GM18511 (cell line): ENCODE measurements at regions not wholly inside any gene's neighbourhood (a gene's known extent, or its start where the extent isn't known, plus 50 kb on each side); places are given as distances from the start of the nearest gene placed in this dataset.
"Not testable (repeated sequence)": the region's sequence is repeated elsewhere in the genome, so short reads cannot be mapped to it uniquely, and the experiment has no call there.

Experiments
- ATAC-seq: cut with Tn5 transposase; IDR thresholded peaks from one replicate; pipeline ENCODE4 v1.9.1; 2021; ENCODE audit warnings: mild to moderate bottlenecking, moderate library complexity; ENCODE audit not compliant: unreplicated experiment

DNA sequence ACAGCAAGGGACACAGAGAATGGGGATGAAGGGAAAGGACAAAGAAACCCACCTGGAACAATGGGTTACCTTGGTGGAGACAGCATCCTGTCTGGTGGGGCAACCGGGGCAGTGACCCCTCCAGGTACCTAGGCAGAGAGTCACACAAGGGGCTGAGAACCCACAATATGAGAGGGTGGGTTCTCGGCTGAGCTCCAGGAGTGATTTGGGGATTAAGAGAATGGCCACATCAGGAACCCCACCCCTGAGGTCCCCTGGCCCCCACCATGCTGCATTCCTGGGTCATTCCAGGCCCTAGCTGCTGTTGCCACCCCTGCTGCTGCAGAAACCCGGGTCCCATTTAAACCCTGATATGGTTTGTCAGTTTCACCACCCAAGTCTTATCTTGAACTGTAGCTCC, 172.3 kb downstream of the RTP5 start:
- no peak for ATAC-seq

DNA sequence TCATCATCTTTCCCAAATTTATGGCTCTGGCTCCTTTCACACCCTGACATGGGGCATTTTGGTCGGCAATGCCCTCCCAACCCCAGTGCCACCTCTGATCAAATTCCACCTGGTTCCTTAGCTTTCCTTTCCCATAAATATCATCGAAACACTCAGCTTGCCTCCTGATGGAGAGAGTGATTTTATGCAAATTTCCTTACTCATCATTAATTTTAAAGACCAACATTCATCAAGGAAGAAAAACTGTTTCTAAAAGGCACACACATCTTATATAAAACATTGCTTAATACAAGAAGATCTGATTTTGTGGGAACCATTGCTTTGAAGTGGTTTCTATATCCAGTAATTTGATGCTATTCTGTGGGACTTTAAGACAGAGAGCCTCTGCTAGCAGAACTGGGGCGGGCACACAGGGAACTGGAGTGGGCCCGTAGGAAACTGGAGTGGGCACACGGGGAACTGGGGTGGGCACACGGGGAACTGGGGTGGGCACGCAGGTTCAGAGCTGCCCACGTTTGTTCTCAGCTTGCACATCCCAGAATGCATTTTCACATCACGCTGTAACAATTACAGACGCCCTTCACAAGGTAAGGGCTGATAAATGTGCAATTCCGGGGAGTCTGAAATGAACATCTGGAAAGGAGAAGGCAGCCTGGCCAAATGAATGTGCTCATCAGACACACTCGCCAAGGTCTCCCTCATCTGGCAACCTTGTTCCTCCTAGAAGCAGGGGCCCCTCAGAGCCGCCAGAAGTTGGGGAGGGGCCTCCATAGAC, 174.2 kb downstream of the RTP5 start:
- ATAC-seq, result no peak

DNA sequence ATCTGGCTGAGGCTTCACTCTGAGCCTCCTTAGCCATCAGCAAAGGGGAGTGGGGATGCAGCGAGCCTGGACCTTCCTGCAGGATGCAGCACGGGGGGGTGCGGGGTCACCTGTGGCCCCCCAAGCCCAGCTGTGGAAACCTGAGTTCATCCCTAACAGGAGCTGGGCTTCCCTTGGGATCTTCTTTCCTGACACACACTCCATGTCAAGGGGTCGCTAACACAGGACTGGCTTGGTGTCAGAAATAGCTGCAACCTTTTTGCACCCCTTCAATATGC, 174.7 kb downstream of the RTP5 start:
- no peak for ATAC-seq

DNA sequence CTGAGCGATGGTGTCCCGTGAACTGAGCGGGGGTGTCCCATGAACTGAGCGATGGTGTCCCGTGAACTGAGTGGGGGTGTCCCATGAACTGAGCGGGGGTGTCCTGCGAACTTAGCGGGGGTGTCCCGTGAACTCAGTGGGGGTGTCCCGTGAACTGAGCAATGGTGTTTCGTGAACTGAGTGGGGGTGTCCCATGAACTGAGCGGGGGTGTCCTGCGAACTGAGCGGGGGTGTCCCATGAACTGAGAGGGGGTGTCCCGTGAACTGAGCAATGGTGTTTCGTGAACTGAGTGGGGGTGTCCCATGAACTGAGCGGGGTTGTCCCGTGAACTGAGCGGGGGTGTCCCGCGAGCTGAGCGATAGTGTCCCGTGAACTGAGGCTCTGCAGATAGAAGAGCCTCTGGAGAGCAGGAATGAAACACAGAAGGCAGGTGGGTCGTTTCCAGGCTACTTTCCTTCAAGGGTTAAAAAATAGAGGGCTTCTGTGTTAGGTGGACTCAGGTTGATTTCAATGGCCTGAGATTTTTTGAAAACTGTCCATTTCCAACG, 176.1 kb downstream of the RTP5 start:
- ATAC-seq, result not testable (repeated sequence)

DNA sequence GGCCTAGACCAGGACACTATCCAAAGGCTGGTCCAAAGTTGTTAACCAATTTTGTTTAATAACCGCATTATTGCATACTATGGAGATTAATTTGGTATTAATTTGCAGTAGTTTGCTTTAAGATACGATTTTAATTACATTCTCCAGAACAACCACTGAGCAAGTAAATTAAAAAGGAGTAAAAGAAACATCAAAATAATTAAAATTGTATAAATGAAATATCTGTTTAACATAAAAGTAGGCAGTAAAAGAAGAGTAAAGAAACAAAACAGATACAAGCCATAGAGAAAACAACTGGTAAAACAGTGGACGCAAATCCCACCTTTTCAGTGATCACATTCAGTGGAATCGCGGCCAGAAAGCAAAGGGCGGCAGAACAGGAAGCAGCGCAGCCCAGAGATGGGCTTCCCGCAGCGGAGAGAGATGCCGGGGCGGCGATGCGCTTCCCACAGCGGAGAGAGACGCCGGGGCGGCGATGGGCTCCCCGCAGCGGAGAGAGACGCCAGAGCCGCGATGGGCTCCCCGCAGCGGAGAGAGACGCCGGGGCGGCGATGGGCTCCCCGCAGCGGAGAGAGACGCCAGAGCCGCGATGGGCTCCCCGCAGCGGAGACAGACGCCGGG, 176.8 kb downstream of the RTP5 start:
- no peak for ATAC-seq

DNA sequence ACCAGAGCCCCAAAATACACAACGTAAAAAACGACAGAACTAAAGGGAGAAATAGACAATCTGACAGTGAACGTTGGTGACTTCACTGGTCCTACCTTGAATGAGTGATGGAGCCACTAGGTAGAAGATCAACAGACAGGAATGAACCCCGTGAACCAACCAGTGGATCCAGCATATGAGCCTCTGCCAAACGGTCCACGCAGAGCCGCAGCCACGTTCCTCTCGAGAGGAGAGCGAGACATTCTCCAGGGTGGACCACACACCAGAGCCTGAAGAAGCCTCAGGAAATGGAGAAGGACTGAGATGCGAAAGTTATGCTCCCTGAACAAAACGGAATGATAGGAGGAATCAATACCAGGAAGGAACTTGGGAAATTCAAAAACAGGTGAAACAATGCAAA, 178.4 kb downstream of the RTP5 start:
- ATAC-seq, result no peak

DNA sequence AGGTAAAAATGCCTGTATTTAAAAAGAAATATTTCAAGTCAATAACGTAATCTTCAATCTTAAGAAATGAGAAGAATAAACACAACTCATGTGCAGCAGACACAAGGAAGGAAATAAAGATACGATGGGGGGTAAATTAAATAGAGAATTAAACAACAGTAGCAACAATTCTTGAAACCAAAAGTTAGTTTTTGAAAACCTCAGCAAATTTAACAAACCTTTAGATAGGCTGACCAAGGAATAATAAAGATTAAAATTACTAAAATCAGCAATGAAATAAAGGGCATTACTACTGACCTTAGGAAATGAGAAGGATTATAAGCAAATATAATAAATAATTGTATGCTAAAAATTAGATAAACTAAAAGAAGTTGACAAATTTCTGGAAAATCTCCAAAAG, 178.9 kb downstream of the RTP5 start:
- no peak for ATAC-seq

DNA sequence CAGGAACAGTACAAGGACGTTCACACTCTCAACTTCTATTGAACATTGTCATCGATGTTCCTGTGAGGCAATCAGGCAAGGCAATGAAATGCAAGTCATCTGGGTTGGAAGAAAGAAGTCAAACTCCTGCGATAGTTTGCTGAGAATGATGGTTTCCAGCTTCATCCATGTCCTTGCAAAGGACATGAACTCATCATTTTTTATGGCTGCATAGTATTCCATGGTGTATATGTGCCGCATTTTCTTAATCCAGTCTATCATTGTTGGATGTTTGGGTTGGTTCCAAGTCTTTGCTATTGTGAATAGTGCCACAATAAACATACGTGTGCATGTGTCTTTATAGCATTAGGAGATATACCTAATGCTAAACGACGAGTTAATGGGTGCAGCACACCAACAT, 180.0 kb downstream of the RTP5 start:
- ATAC-seq, result not testable (repeated sequence)

DNA sequence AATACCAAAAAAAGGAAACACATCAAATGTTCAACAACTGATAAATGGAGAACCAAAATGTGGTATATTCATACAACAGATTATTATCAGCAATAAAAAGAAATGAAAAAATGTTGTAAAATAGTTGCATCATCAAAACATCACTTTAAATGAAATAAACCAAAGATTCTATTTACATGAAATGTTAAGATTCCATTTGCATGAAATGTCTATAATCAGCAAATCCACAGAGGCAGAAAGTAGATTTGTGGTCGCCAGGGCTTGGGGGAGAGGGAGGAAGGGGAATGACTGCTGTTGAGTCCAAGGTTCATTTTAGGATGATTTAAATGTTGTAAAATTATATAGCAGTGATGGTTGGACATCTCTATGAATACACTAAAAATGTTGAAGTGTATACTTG, 181.9 kb downstream of the RTP5 start:
- no peak for ATAC-seq

DNA sequence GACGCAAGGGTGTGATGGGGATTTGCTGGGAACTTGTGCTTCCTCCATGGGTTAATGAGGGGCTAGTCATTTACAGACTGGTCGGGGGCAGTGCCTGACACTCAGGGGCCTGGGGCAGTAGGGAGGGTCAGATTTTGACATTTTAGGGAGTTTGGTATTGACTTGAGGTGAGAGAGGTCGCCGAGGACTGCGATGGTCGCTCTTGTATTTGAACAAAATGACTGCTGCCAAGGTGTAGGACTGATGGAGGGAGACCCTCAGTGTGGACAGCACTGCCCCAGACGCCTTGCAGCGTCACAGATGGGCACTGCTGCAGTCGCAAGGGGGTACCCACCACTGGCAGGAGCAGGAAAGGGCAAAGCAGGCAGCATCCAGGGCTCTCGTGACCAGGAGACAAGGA, 182.9 kb downstream of the RTP5 start:
- no peak for ATAC-seq

DNA sequence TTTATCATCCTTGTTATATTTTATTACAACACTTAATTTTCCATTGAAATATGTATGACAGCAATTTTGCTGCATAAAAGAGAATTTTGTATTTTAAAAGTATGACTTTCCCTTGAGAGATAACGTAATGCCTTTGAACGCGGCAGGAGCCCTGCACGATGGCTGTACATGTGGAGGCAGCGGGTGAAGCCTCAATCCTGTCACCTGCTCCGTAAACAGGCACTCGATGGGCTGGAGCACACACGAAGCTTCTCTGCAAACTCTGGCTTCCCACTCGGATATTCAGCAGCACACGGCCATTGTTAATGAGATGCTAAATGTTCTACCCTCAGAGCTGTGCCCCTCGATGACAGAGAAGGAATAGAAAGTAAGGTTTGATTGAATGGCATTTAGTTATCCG, 184.4 kb downstream of the RTP5 start:
- ATAC-seq, result no peak

DNA sequence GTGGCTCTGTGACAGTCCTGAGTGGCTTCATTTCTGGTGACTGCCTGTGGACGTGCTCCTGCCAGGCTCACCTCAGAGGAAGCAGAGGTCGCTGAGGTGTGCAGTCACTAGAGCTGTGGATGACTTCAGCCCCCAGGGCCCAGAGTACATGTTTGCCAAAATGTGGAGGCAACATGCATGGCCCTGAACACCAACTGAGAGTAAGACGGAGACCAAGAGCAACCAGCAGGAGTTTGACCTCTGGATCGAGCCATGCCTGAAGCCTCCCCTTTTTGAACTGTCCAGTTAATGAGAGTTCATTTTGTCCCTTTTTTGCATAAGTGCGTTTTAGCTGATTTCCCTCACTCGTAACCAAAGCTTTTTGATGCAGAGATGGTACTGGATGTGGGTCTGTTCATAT, 184.9 kb downstream of the RTP5 start:
- no peak for ATAC-seq

DNA sequence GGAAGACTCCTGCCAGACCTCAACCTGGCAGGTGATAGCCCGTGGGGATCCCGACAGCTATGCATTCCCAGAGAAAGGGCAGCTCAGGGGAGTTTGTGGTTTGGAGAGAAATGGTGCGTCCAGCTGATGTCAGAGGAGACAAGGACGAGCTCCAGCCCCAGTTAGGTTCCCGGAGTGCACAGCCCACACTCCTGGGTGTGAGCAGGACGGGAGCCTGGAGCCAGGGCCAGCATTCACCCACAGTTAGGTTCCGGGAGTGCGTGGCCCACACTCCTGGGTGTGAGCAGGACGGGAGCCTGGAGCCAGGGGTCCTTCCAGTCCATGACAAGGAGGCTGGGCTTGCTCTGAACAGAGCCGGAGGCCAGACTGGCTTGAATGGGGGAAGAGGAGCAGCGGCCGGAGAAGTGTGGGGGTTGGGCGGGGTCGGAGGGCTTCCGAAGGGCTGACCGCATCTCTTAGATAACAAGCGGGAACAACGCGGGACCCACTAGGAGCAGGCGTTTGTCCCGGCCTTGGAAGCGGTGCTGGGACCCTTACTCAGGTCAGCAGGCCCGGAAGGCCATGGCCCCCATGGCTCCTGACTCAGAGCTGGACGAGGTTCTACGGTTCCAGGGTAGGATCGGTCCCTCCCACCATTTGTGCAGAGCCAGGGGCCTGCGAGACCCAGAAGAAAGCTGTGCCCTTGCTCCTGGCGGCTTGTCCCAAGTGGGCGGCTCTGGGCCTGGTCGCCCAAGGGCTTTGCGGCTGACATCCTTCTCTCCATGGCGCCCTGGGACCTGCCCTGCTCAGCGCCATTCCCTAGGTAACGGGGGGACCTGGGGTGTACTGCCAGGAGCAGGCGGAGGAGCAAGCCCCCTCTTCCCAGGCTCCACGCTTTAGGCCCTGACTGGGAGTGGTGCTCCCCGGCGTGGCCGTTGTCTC, 185.6 kb downstream of the RTP5 start:
- ATAC-seq, result no peak

DNA sequence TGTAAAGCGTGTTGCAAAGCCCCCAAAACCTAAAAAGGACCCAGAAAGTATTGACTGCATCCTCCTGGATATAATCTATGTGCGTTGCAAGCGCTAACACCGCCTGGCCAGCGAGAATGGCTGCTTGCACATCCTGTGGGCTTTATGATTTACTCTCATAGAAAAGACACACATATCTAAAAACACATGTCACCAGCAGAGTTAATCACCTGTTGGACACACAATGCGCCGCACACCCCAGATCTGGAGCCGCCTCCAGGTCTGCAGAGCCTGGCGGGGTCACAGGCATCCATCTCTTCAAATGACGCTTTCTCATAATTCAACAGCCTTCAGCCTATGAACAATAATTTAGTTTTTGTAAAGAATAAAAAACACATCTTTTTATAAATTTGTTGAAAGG, 186.5 kb downstream of the RTP5 start:
- no peak for ATAC-seq

DNA sequence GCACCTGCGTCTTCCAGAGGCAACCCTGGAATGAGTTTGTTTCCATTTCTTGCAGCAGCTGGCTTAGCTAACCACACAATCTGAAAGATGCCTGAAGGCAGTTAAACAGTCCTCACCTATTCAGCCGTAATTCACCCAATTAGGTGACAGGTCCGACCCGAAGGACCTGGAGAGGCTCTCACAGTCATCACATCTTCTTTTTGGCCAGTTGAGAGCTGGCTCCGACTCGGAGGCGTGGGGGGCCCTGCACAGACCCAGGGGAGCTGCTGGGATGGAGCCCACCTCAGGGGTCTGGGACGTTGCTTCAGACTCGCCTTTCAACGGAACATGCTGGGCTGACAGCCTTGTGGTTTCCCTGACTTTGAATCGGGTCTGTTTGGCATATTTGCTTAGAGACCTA, 187.3 kb downstream of the RTP5 start:
- ATAC-seq, result no peak

DNA sequence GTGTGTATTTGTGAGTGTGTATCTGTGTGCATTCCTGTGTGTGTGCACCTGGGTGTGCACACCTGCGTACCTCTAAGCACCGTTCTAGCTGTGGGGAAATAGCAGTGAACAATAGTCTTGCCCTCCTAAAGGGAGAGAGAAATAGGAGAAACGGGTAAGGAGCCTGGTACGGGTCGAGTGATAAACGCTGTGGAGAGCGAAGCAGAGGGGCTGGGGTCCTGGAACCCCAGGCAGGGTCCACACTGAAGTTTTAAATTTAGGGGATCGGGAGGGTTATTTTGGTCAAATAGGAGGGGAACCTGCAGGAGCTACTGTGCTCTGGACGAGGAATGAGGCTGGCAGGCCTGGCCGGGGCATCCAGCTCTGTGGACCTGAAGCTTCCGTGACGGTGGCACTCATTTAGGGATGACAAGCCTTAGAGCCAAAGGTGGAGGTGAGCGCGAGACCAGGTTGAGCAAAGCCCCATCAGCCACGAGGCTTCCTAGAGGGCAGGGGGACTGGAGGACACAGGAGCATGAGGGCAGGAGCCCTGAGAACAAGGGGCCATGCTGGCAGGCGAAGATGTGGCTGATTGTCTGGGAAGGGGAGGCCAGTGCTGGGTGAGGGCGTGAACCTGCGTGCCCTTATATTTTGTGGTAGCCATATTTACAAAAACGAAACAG, 188.0 kb downstream of the RTP5 start:
- ATAC-seq, result no peak

DNA sequence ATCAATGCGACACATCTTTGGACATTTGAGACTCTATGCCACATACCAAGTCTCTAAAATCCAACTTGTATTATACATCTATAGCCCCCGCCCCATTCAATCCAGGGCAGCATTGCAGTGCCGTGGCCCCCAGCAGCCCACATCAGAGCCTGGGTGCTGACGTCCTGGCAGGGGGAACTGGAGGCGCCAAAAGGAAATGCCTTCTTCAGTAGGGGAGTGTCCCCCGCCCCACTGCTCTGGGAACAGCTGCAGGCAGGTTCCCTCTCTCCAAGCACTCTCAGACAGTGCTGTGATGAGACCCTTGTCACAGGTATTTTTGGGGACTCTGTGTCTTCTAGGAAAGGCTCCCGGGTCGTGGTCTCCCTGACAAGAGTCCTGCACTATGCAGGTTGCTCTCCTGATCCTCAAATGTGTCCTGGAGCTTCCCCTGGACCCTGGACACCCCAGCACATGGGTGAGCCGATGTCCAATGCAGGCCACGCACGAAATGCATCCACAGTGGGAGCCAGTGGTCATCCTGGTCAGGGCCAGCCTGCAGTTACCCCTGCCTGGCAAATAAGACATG, 188.7 kb downstream of the RTP5 start:
- no peak for ATAC-seq

DNA sequence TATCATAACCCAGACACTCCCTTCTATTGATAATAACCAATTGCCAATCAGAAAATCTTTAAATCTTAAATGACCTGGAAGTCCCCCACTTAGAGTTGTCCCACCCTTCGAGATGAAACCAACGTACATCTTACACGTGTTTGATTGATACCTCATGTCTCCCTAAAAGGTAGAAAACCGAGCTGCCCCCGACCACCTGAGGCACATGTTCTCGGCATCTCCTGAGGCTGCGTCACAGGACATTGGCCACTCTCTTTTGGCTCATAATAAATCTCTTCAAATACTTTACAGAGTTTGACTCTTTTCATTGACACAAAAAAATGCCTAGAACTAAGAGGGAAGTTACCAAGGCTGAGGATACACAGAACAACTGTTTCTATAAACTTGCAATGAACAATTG, 190.0 kb downstream of the RTP5 start:
- no peak for ATAC-seq

DNA sequence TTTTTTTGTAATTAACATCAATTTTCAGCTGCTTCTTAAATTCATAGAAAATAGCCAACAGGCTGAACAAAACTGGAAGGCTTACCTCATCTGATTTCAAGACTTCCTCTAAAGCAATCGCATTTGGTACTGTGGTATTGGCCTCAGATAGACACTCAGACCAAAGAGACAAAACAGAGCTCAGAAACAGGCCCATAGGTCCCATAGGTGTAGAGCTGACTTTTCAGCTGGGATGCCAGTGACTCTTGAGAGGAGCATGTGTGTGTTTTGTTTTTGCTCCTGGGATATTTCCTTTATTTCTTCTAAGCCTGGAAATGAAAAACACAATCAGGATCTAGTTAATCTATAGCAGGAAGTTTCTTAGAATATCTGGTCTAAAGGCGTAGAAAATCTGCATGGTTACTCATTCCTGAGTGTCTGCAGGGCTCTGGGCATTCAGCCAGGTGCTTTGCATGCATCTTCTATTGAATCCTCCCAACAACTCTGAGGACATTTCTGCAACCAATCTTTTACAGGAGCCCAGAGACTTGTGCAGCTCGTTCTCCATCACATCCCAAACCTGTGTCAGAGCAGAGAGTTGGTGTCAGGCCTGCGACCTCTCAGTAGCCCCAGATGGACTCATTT, 190.8 kb downstream of the RTP5 start:
- no peak for ATAC-seq

DNA sequence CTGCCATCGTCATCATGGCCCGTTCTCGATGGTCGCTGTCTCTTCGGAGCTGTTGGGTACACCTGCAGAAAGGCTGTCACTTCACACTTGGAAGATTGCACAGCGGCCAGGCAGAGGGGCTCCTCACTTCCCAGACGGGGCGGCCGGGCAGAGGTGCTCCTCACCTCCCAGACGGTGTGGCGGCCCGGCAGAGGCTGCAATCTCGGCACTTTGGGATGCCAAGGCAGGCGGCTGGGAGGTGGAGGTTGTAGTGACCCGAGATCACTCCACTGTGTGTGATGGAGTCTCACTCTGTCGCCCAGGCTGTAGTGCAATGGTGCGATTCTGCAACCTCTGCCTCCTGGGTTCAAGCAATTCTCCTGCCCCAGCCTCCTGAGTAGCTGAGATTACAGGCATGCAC, 192.4 kb downstream of the RTP5 start:
- not testable (repeated sequence) for ATAC-seq
